NCI-H524 treated with DMSO at 0.1 percent for 48 hours (cell line): ENCODE measurements at regions not wholly inside any gene's neighbourhood (a gene's known extent, or its start where the extent isn't known, plus 50 kb on each side); places are given as distances from the start of the nearest gene placed in this dataset.

Experiments
- DNase-seq: peaks from one replicate; lab custom pipeline; 2025; lab: John Stamatoyannopoulos, UW

GRCh38 chr10:14389981-14390590 is 59.4 kb upstream of the FRMD4A start:
- no peak for DNase-seq

GRCh38 chr10:14385596-14386593 is 55.2 kb upstream of the FRMD4A start:
- DNase-seq = no peak

- no peak for DNase-seq
Observed at GRCh38 chr10:14384915-14385314, 54.2 kb upstream of the FRMD4A start.

- no peak for DNase-seq
Observed at GRCh38 chr10:14384116-14384730, 53.5 kb upstream of the FRMD4A start.

- DNase-seq = no peak
Observed at GRCh38 chr10:14383266-14383665, 52.5 kb upstream of the FRMD4A start.

- DNase-seq = no peak
Observed at GRCh38 chr10:14382531-14382930, 51.8 kb upstream of the FRMD4A start.

GRCh38 chr10:14382022-14382421 is 51.3 kb upstream of the FRMD4A start:
- DNase-seq = no peak

GRCh38 chr10:14381475-14381874 is 50.8 kb upstream of the FRMD4A start:
- no peak for DNase-seq

GRCh38 chr10:14380746-14381145 is 50.0 kb upstream of the FRMD4A start:
- no peak for DNase-seq
